Urothelium cell line (cell line): ENCODE measurements at regions not wholly inside any gene's neighbourhood (a gene's known extent, or its start where the extent isn't known, plus 50 kb on each side); places are given as distances from the start of the nearest gene placed in this dataset.
"Not testable (repeated sequence)": the region's sequence is repeated elsewhere in the genome, so short reads cannot be mapped to it uniquely, and the experiment has no call there.

Experiments used
- DNase-seq: peaks from one replicate; pipeline ENCODE4 v3.0.0; 2011; ENCODE audit warnings: low spot score, mixed read lengths
- FAIRE-seq: peaks from 2 replicates; lab custom pipeline; 2011; peaks lifted over from hg19 to GRCh38; lab: Jason Lieb, UNC

DNA sequence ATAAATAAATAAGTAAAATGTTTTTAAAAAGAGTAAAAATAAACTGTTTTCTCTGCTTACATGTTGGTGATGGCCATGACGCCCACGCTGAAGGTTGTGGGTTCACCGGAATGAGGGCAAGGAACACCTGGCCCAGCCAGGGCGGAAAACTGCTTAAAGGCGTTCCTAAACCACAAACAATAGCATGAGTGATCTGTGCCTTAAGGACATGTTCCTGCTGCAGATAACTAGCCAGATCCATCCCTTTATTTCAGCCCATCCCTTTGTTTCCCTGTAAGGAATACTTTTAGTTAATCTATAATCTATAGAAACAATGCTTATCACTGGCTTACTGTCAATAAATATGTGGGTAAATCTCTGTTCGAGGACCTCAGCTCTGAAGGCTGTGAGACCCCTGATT, 63.3 kb upstream of the CEP78 start:
- DNase-seq, FAIRE-seq: not testable (repeated sequence)

- DNase-seq (no peak), FAIRE-seq (no peak)
Observed at GRCh38 chr9:78171651-78172050, 64.2 kb upstream of the CEP78 start.

DNA sequence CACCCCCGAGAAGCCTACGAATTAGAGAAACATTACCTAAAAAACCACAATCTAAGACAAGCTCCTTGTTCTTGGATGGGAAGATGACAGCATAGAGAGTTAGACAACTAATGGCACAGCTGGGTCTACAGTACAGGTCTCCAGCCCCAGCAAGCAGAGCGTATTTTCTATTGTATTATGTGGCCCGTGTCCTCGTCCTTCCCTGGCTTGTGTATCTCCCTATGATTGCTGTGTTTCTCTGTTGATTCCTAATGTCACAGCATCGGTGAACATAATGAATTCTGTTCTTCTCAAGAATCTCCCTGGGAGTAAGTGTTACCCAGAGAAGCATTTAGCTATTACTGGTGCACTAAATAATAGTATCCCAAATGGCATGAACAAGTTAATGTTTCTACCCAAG, 66.8 kb upstream of the CEP78 start:
- DNase-seq = no peak
- FAIRE-seq = no peak

DNA sequence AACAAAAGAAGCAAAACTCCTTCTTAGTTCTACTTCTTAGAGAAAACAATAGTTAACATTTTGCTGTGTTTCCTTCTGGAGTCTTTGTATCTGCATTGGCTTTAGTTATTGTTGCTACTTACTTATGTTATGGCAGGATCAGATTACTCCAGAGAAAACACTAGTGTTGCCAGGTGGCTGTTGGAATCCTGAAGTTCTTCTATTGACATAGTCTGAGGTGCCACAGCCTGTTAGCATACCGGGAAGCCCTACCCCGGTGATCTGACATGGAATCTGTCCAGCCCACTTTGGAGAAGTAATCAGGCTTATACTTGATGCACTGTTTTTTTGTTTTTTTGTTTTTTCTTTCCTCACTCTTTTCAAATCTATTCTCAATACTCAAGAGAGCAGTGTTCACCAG, 68.5 kb upstream of the CEP78 start:
- DNase-seq (no peak), FAIRE-seq (no peak)

GRCh38 chr9:78163834-78164233, 72.0 kb upstream of the CEP78 start:
- no peak for FAIRE-seq
- DNase-seq = no peak

DNA sequence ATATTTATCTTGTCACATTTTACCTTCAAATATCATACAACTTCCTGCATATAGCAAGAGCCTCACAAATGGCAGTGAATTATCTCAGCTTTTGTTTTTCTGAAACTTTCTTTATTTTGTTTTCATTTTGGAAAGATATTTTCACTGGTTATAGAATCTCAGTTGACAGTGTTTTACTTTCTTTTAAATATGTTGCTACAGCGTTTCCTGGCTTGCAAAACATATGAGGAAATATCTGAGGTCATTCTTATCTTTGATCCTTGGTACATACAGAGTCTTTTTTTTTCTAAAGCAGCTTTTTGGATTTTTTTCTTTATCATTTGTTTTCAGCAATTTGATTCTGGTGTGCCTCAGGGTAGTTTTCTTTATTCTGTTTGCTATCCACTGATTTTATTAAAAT, 77.6 kb upstream of the CEP78 start:
- DNase-seq (no peak), FAIRE-seq (no peak)

GRCh38 chr9:78150983-78151356, 84.9 kb upstream of the CEP78 start:
- DNase-seq (no peak), FAIRE-seq (no peak)

GRCh38 chr9:78150312-78150982, 85.4 kb upstream of the CEP78 start:
- FAIRE-seq = no peak
- DNase-seq = no peak

GRCh38 chr9:78149702-78150291, 86.1 kb upstream of the CEP78 start:
- DNase-seq = no peak
- FAIRE-seq = no peak

GRCh38 chr9:78146241-78146640, 89.6 kb upstream of the CEP78 start:
- FAIRE-seq (no peak), DNase-seq (no peak)

GRCh38 chr9:78144663-78145377, 91.1 kb upstream of the CEP78 start:
- DNase-seq (no peak), FAIRE-seq (no peak)

DNA sequence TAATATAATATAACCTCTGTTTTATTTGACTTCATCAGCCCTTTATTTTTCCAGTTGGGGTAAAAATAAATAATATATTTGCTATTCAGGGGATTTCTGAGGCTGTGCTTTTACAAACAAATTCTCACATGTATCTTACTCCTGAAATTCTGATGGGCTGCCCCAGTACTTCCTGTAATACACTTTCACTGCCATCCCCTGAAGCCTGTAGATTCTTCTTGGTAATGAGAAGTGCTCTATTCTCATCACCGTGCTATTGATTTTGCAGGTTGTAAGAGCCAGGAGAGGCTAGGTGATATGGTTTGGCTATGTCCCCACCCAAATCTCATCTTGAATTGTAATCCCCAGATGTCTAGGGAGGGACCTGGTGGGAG, 91.9 kb upstream of the CEP78 start:
- FAIRE-seq (no peak), DNase-seq (no peak)

GRCh38 chr9:78143281-78144007, 92.4 kb upstream of the CEP78 start:
- no peak for FAIRE-seq
- DNase-seq = no peak

GRCh38 chr9:78142264-78142663, 93.6 kb upstream of the CEP78 start:
- DNase-seq, FAIRE-seq: not testable (repeated sequence)

GRCh38 chr9:78133751-78134150, 102.1 kb upstream of the CEP78 start:
- FAIRE-seq (no peak), DNase-seq (peak; percentile 23)

GRCh38 chr9:78132701-78133058, 101.1 kb upstream of the GNAQ start:
- FAIRE-seq (no peak), DNase-seq (no peak)

DNA sequence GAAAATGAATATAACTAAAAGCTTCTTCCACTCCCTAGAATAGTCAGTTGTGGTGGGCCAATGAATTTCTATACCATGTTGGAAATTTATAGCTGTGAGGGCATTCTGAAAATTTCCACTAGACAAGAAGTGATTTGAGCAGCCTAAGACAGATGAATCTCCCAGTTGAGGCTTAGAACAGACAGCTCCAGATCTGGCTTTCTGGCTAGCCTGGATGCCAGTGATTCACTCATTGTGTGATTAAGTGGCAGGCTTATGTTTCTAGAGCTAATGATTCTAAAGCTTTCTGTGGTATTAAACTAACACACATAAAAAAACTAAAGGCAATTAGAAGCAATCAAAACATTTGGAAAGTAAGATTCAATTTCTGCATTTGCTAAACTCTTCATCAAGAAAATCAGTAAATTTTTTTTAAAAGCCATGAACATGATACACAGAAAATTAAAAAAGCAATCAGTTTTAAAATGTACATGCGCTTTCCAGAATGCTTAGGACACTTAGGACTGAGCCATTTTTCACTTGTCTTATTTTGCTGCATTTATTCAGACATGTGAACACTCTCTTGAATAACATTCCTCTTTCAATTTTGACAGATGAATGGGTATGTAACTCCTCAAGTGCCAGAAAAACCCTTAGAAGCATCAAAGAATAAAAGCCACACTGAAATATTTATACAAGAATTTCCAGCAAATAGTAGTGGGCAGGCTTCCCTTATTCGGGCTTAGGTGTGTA, 100.5 kb upstream of the GNAQ start:
- FAIRE-seq (no peak), DNase-seq (no peak)

- FAIRE-seq (no peak), DNase-seq (no peak)
Observed at GRCh38 chr9:78130853-78131252, 99.2 kb upstream of the GNAQ start.

DNA sequence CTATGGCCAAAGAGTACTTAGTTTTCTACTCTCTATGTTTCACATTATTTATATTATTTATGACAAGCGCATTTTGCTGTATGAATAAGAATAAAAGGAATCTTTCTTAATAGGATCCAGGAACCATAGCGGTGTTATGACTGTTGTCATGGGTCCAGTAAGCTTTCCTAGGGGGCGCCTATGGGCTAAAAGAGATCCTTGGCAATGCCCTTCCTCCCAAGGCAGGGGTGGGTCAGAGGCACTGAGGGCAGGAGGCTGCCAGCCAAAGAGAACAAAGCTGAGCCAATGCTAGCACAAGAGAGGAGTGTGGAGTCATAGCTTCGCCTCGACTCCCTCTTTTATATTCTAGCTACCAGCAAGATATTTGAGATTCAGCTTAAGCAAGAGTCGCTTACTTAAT, 98.4 kb upstream of the GNAQ start:
- no peak for DNase-seq
- FAIRE-seq = no peak

GRCh38 chr9:78127279-78128225, 95.9 kb upstream of the GNAQ start:
- FAIRE-seq (no peak), DNase-seq (no peak)
